Motor neuron (in vitro differentiated cells): ENCODE measurements at regions not wholly inside any gene's neighbourhood (a gene's known extent, or its start where the extent isn't known, plus 50 kb on each side); places are given as distances from the start of the nearest gene placed in this dataset.
A peak's percentile ranks its signal among the peaks of the same experiment; 100 is the strongest.

Experiments
- ATAC-seq, 8 experiments: fragments of 200-7000 bp; cut with Tn5 transposase; replicated peaks in 6 of 8; 2 replicates each; pipeline ENCODE4 v1.8.0; 2021; ENCODE audit warnings: mild to moderate bottlenecking in 8 of 8, moderate library complexity in 8 of 8
- H3K27ac ChIP-seq, 2 donors: fragments of 250-450 bp; sonication (Bioruptor Pico); 2 replicates each; pipeline ENCODE4 v1.9.0; 2021; ENCODE audit warnings: antibody characterized with exemption in 2 of 2, mild to moderate bottlenecking in 2 of 2, moderate library complexity in 1 of 2
- H3K4me1 ChIP-seq, 2 donors: fragments of 250-450 bp; sonication (Bioruptor Pico); replicated peaks in 1 of 2; 2 replicates each; pipeline ENCODE4 v1.6.1; 2021; ENCODE audit warnings: antibody characterized with exemption in 2 of 2, mild to moderate bottlenecking in 2 of 2, moderate library complexity in 1 of 2
- H3K4me3 ChIP-seq, 5 donors: fragments of 250-450 bp; sonication (Bioruptor Pico); 2 replicates each; pipeline ENCODE4 v1.9.0; 2021; ENCODE audit warnings: antibody characterized with exemption in 5 of 5, mild to moderate bottlenecking in 5 of 5, moderate library complexity in 4 of 5
- WGBS, 10 experiments: fragments of 450-650 bp; shearing (Covaris generic); methylation state at CpG; one replicate each; pipeline ENCODE4 v1.0.0; 2022; 5-methylcytosine and 5-hydroxymethylcytosine counted together
- in situ Hi-C, 9 experiments: fragments of 400-800 bp; cut with MboI; loops; one replicate each; pipeline ENCODE4 v1.15.0; 2021; ENCODE audit warnings: low sequenced_read_pairs in 9 of 9, low pct_unique_long_range_greater_than_20kb in 2 of 9; ENCODE audit not compliant: unreplicated experiment in 9 of 9

- in situ Hi-C loops: no loop called here
- ATAC-seq: no peak
- WGBS, 10 experiments: 0 to 100% (median 96%) methylated on average over 1 of the region's 1 CpG
- no peak overlapping the region for H3K27ac ChIP-seq
- no peak overlapping the region for H3K4me3 ChIP-seq
- H3K4me1 ChIP-seq: no peaks in the 10 kb centered on the region
These were observed 904.1 kb upstream of the MANEA start for GRCh38 chr6:94673251-94673650.

- Histone ChIP-seq H3K4me1 (no peaks in the 10 kb centered on the region), H3K27ac (no peak overlapping the region), H3K4me3 (no peak overlapping the region)
- ATAC-seq: no peak
- in situ Hi-C loops: no loop called here
- WGBS, 10 experiments: 0 to 100% (median 79%) methylated on average over 1 to 2 of the region's 3 CpGs; no CpG with 5 or more reads in 1 of the 10 experiments
These were observed 907.3 kb upstream of the MANEA start for GRCh38 chr6:94670017-94670416.

GRCh38 chr6:94668876-94669275 lies 908.5 kb upstream of the MANEA start:
- peaks cover 0 to 5% of the 10 kb centered on the region in 2 donors for H3K4me1 ChIP-seq
- H3K4me3 ChIP-seq: no peak overlapping the region
- in situ Hi-C loops: no loop called here
- H3K27ac ChIP-seq: no peak overlapping the region
- no peak for ATAC-seq

GRCh38 chr6:94658929-94659328 lies 918.4 kb upstream of the MANEA start:
- ATAC-seq: no peak
- 0 to 100% (median 33%) methylated on average over 1 to 4 of the region's 4 CpGs; no CpG with 5 or more reads in 1 of the 10 experiments for WGBS, 10 experiments
- no peak overlapping the region for H3K27ac ChIP-seq
- no peak overlapping the region for H3K4me3 ChIP-seq
- in situ Hi-C loops: no loop called here
- H3K4me1 ChIP-seq: no peaks in the 10 kb centered on the region

GRCh38 chr6:94651239-94651638 lies 926.1 kb upstream of the MANEA start:
- no peaks in the 10 kb centered on the region for H3K4me1 ChIP-seq
- in situ Hi-C loops: no loop called here
- no peak overlapping the region for H3K4me3 ChIP-seq
- no peak for ATAC-seq
- WGBS, 10 experiments: 0 to 91% (median 45%) methylated on average over 3 of the region's 3 CpGs; no CpG with 5 or more reads in 1 of the 10 experiments
- H3K27ac ChIP-seq: no peak overlapping the region

- Histone ChIP-seq H3K4me3 (no peak overlapping the region), H3K27ac (no peak overlapping the region), H3K4me1 (no peaks in the 10 kb centered on the region)
- in situ Hi-C loops: no loop called here
- no peak for ATAC-seq
These were observed 932.1 kb upstream of the MANEA start for GRCh38 chr6:94645191-94645590.

- in situ Hi-C loops: no loop called here
- WGBS, 10 experiments: 0 to 100% (median 95%) methylated on average over 1 to 4 of the region's 5 CpGs; no CpG with 5 or more reads in 4 of the 10 experiments
- H3K4me1 ChIP-seq: no peaks in the 10 kb centered on the region
- no peak overlapping the region for H3K27ac ChIP-seq
- no peak for ATAC-seq
- H3K4me3 ChIP-seq: no peak overlapping the region
These were observed 937.8 kb upstream of the MANEA start for GRCh38 chr6:94639564-94639963.

- Histone ChIP-seq H3K4me3 (no peak overlapping the region), H3K27ac (no peak overlapping the region), H3K4me1 (no peaks in the 10 kb centered on the region)
- peak in 5 of 8 experiments; percentile 14 to 87 (median 56) for ATAC-seq
- in situ Hi-C loops: no loop called here
- WGBS, 10 experiments: 0 to 76% (median 20%) methylated on average over 1 to 4 of the region's 4 CpGs; no CpG with 5 or more reads in 2 of the 10 experiments
These were observed 940.5 kb upstream of the MANEA start for GRCh38 chr6:94636780-94637385.

- ATAC-seq: no peak
- Histone ChIP-seq H3K27ac (no peak overlapping the region), H3K4me1 (no peaks in the 10 kb centered on the region), H3K4me3 (no peak overlapping the region)
- in situ Hi-C loops: no loop called here
These were observed 953.7 kb upstream of the MANEA start for GRCh38 chr6:94623586-94623985.

GRCh38 chr6:94622783-94623182 lies 954.6 kb upstream of the MANEA start:
- Histone ChIP-seq H3K27ac (no peak overlapping the region), H3K4me3 (no peak overlapping the region), H3K4me1 (no peaks in the 10 kb centered on the region)
- in situ Hi-C loops: no loop called here
- no peak for ATAC-seq

- 14 to 80% (median 59%) methylated on average over 1 of the region's 1 CpG; no CpG with 5 or more reads in 4 of the 10 experiments for WGBS, 10 experiments
- ATAC-seq: no peak
- in situ Hi-C loops: no loop called here
- no peak overlapping the region for H3K27ac ChIP-seq
- H3K4me3 ChIP-seq: no peak overlapping the region
- H3K4me1 ChIP-seq: no peaks in the 10 kb centered on the region
These were observed 976.7 kb upstream of the MANEA start for GRCh38 chr6:94600636-94601035.

- no peak for ATAC-seq
- no peak overlapping the region for H3K27ac ChIP-seq
- 4 to 100% (median 82%) methylated on average over 1 to 2 of the region's 2 CpGs; no CpG with 5 or more reads in 1 of the 10 experiments for WGBS, 10 experiments
- H3K4me3 ChIP-seq: no peak overlapping the region
- H3K4me1 ChIP-seq: no peaks in the 10 kb centered on the region
- in situ Hi-C loops: no loop called here
These were observed 979.8 kb upstream of the MANEA start for GRCh38 chr6:94597487-94597886.

- no peak for ATAC-seq
- no peaks in the 10 kb centered on the region for H3K4me1 ChIP-seq
- H3K4me3 ChIP-seq: no peak overlapping the region
- in situ Hi-C loops: no loop called here
- no peak overlapping the region for H3K27ac ChIP-seq
- WGBS, 10 experiments: 0 to 100% (median 82%) methylated on average over 1 to 6 of the region's 6 CpGs; no CpG with 5 or more reads in 2 of the 10 experiments
These were observed 986.9 kb upstream of the MANEA start for GRCh38 chr6:94590416-94590815.

- WGBS, 10 experiments: 0 to 100% (median 90%) methylated on average over 1 to 3 of the region's 3 CpGs
- no peak overlapping the region for H3K27ac ChIP-seq
- H3K4me3 ChIP-seq: no peak overlapping the region
- no peak for ATAC-seq
- no peaks in the 10 kb centered on the region for H3K4me1 ChIP-seq
- in situ Hi-C loops: no loop called here
These were observed 989.0 kb upstream of the MANEA start for GRCh38 chr6:94588301-94588700.
